ENCODE measurements at regions not wholly inside any gene's neighbourhood (a gene's known extent, or its start where the extent isn't known, plus 50 kb on each side); places are given as distances from the start of the nearest gene placed in this dataset.
"Not testable (repeated sequence)": the region's sequence is repeated elsewhere in the genome, so short reads cannot be mapped to it uniquely, and the experiment has no call there.

DNA sequence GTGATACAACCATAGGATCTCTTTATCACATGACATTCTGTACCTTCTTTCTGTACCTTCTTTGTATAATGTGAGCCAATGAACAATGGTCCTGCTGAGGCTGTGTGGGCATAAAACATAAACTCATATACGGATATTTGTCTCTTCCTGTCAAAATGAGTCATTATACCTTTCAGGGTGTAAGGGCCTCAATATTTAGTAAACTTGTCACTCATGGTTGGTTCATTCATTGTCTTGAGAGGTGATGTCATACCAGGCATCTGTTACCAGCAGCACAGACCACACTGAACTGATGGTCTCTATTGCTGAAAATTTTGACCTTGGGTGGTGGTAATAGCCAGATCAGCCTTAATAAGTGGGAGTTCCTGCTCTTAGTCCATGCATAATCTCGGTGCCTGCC lies 287.6 kb upstream of the TPK1 start:
- Histone ChIP-seq H3K9me3 (peaks cover 0 to 7% (median 0%) of the 10 kb centered on the region in 4 donors), H3K27ac (no peak overlapping the region), H3K36me3 (no peaks in the 10 kb centered on the region), H3K27me3 (no peaks in the 10 kb centered on the region), H3K4me3 (no peak overlapping the region), H3K4me1 (no peaks in the 10 kb centered on the region)
- DNase-seq = no peak
- intact Hi-C loops (cut with DNase I) = no loop called here
- 80 to 84% methylated on average over 2 of the region's 2 CpGs for whole genome bisulfite sequencing, 2 donors
- TF ChIP-seq EP300 (IDR thresholded peaks at IDR 0.05) = no peak
- no peak for TF ChIP-seq POLR2AphosphoS5 (IDR thresholded peaks at IDR 0.05)
- no peak for TF ChIP-seq POLR2A (IDR thresholded peaks at IDR 0.05)
- TF ChIP-seq, protein P1, sequence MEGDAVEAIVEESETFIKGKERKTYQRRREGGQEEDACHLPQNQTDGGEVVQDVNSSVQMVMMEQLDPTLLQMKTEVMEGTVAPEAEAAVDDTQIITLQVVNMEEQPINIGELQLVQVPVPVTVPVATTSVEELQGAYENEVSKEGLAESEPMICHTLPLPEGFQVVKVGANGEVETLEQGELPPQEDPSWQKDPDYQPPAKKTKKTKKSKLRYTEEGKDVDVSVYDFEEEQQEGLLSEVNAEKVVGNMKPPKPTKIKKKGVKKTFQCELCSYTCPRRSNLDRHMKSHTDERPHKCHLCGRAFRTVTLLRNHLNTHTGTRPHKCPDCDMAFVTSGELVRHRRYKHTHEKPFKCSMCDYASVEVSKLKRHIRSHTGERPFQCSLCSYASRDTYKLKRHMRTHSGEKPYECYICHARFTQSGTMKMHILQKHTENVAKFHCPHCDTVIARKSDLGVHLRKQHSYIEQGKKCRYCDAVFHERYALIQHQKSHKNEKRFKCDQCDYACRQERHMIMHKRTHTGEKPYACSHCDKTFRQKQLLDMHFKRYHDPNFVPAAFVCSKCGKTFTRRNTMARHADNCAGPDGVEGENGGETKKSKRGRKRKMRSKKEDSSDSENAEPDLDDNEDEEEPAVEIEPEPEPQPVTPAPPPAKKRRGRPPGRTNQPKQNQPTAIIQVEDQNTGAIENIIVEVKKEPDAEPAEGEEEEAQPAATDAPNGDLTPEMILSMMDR (IDR thresholded peaks at IDR 0.05) = no peak

DNA sequence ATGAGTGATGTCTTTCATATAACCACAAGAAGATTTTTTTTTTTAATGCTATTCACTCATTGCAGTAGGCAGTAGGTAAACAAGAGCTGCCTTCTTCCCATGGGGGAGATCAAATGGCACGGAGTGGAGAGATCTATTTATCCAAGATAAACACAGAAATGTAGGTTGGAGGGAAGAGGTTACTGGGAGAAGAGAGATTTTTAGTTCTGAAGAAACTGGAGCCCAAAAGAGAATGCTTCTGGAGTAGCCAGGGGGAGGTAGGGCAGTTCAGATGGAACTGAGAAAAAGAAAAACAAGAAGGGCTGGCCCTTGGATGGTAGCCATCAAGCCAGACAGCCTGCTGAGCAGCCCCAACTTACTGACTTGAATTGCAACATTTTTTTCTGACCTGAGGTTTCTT lies 270.1 kb upstream of the TPK1 start:
- Histone ChIP-seq H3K4me1 (no peaks in the 10 kb centered on the region), H3K36me3 (no peaks in the 10 kb centered on the region), H3K27ac (no peak overlapping the region), H3K27me3 (no peaks in the 10 kb centered on the region), H3K4me3 (no peak overlapping the region), H3K9me3 (no peaks in the 10 kb centered on the region)
- intact Hi-C loops (cut with DNase I) = no loop called here
- no peak for TF ChIP-seq POLR2A (IDR thresholded peaks at IDR 0.05)
- no peak for TF ChIP-seq POLR2AphosphoS5 (IDR thresholded peaks at IDR 0.05)
- no peak for TF ChIP-seq EP300 (IDR thresholded peaks at IDR 0.05)
- TF ChIP-seq, protein P1 (IDR thresholded peaks at IDR 0.05) = no peak
- 22 to 39% methylated on average over 1 of the region's 1 CpG for WGBS, 2 donors
- DNase-seq = no peak

DNA sequence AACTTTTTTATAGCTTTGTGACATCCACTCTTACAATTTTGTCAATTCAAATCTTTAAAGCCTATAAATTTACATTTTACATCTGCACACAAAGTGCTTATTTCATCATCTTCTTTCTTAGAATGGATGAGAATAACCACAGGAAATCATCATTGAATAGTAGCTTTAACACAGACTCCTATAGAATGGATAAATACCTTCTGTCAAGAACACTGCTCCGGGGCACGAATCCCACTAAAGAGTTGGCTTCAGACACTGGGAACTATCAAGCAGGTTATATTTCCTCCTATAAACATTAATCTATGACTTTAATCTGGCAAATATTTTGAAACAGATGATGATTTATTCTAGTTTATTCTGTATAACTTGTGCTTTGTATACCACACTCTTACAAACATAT lies 269.7 kb upstream of the TPK1 start:
- H3K36me3 ChIP-seq = no peaks in the 10 kb centered on the region
- no peak for DNase-seq
- TF ChIP-seq, protein P1 (IDR thresholded peaks at IDR 0.05) = no peak
- no peak for TF ChIP-seq EP300 (IDR thresholded peaks at IDR 0.05)
- no peak for TF ChIP-seq POLR2AphosphoS5 (IDR thresholded peaks at IDR 0.05)
- TF ChIP-seq POLR2A (IDR thresholded peaks at IDR 0.05) = no peak
- no peak overlapping the region for H3K27ac ChIP-seq
- H3K4me1 ChIP-seq = no peaks in the 10 kb centered on the region
- 64 to 79% methylated on average over 2 of the region's 2 CpGs for WGBS, 2 donors
- no peaks in the 10 kb centered on the region for H3K9me3 ChIP-seq
- intact Hi-C loops (cut with DNase I) = no loop called here
- H3K4me3 ChIP-seq = no peak overlapping the region
- H3K27me3 ChIP-seq = no peaks in the 10 kb centered on the region

DNA sequence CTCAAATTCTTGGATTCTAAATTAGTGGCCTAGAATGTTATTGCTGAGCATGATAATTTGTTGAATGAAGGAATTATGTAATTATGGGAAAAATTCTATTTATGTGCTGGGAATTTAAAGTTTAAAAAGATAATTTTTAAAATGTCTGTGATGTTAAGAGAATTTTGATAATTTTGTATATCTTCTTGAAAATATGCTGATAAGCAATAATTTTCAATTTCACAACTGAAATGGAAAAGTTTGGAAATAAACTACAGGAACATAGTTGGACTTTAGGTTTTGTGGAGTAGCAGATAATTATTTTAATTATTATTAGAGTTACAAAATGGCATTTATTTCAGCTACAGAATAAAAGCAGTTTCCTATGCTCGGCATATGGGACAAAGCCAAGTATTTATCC lies 268.5 kb upstream of the TPK1 start:
- no peak overlapping the region for H3K4me3 ChIP-seq
- TF ChIP-seq EP300 (IDR thresholded peaks at IDR 0.05) (no peak), POLR2AphosphoS5 (IDR thresholded peaks at IDR 0.05) (no peak), POLR2A (IDR thresholded peaks at IDR 0.05) (no peak)
- TF ChIP-seq, protein P1 (IDR thresholded peaks at IDR 0.05) = no peak
- no peaks in the 10 kb centered on the region for H3K27me3 ChIP-seq
- no peaks in the 10 kb centered on the region for H3K4me1 ChIP-seq
- DNase-seq = no peak
- H3K36me3 ChIP-seq = no peaks in the 10 kb centered on the region
- intact Hi-C loops (cut with DNase I) = no loop called here
- 74 to 91% methylated on average over 1 of the region's 1 CpG for WGBS, 2 donors
- no peak overlapping the region for H3K27ac ChIP-seq
- H3K9me3 ChIP-seq = no peaks in the 10 kb centered on the region

DNA sequence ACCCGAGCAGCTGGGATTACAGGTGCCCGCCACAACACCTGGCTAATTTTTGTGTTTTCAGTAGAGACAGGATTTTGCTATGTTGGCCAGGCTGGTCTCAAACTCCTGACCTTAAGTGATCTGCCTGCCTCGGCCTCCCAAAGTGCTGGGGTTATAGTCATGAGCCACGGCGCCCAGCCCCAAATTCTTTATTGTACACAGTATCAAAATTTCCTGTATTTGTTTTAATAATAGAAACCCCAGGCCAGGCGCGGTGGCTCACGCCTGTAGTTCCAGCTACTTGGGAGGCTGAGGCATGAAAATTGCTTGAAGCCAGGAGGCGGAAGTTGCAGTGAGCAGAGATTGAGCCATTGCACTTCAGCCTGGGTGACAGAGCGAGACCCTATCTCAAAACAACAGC lies 266.3 kb upstream of the TPK1 start:
- 88 to 91% methylated on average over 10 of the region's 10 CpGs for WGBS, 2 donors
- H3K9me3 ChIP-seq; H3K36me3 ChIP-seq; H3K4me1 ChIP-seq; H3K27ac ChIP-seq; intact Hi-C loops (cut with DNase I); H3K27me3 ChIP-seq; H3K4me3 ChIP-seq; DNase-seq: not testable (repeated sequence)

Data from sigmoid colon (tissue), 6 donors.